GM12864 (cell line): ENCODE measurements at regions not wholly inside any gene's neighbourhood (a gene's known extent, or its start where the extent isn't known, plus 50 kb on each side); places are given as distances from the start of the nearest gene placed in this dataset.

Experiments
- DNase-seq: peaks from one replicate; pipeline ENCODE4 v3.0.0-alpha.2; 2011; ENCODE audit warnings: low read depth
- H3K4me3 ChIP-seq: 2 replicates; pipeline ENCODE4 v1.5.1; 2011; ENCODE audit warnings: mild to moderate bottlenecking, low read depth, low read length, control low read depth
- TF ChIP-seq, protein P1 (sequence below): IDR thresholded peaks from 2 replicates; pipeline ENCODE4 v1.5.1; 2011; ENCODE audit warnings: low read depth, mild to moderate bottlenecking, moderate library complexity, low read length, control low read depth, inconsistent platforms; ENCODE audit errors: missing control alignments

- H3K4me3 ChIP-seq: no peak overlapping the region
- TF ChIP-seq, protein P1, sequence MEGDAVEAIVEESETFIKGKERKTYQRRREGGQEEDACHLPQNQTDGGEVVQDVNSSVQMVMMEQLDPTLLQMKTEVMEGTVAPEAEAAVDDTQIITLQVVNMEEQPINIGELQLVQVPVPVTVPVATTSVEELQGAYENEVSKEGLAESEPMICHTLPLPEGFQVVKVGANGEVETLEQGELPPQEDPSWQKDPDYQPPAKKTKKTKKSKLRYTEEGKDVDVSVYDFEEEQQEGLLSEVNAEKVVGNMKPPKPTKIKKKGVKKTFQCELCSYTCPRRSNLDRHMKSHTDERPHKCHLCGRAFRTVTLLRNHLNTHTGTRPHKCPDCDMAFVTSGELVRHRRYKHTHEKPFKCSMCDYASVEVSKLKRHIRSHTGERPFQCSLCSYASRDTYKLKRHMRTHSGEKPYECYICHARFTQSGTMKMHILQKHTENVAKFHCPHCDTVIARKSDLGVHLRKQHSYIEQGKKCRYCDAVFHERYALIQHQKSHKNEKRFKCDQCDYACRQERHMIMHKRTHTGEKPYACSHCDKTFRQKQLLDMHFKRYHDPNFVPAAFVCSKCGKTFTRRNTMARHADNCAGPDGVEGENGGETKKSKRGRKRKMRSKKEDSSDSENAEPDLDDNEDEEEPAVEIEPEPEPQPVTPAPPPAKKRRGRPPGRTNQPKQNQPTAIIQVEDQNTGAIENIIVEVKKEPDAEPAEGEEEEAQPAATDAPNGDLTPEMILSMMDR: no peak
- no peak for DNase-seq
Observed at GRCh38 chr14:82345184-82345583, 811.5 kb upstream of the SEL1L start.

DNA sequence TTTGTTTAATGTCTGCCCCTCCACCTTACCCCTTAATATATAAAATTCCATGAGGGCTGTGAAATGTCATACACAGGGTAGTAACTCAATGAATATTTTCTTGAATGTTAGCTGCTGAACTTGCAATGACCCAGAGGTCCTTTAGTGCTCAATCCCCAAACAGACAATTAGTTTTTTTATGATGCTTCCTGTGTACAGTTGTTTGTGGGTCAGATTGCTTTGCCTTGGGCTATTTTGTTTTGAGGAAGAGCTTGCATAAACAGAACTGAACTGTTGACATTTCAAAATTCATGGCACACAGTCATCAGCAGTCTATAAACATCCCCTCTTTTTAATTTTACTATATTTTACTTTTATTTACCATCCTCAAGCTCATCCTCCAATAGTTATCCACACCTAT, 820.5 kb upstream of the SEL1L start:
- H3K4me3 ChIP-seq: no peak overlapping the region
- no peak for DNase-seq
- TF ChIP-seq, protein P1: no peak

GRCh38 chr14:82359201-82359600, 825.5 kb upstream of the SEL1L start:
- TF ChIP-seq, protein P1: no peak
- DNase-seq: no peak
- H3K4me3 ChIP-seq: no peak overlapping the region

- no peak overlapping the region for H3K4me3 ChIP-seq
- no peak for DNase-seq
- TF ChIP-seq, protein P1: no peak
Observed at GRCh38 chr14:82362452-82362851, 828.8 kb upstream of the SEL1L start.

DNA sequence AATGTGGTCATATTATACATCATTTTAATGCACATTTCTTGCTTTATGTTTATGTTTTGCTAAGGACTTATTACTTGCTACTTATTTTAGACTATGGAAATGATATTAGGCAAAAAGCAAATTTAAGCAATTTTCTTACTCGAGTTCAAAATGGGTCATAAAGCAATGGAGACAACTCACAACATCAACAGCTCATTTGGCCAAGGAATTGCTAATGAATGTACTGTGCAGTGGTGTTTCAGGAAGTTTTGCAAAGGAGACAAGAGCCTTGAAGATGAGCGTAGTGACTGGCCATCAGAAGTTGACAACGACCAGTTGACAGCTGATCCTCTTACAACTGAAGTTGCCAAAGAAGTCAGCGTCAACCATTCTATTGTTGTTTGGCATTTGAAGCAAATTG, 831.8 kb upstream of the SEL1L start:
- no peak for DNase-seq
- no peak overlapping the region for H3K4me3 ChIP-seq
- TF ChIP-seq, protein P1: no peak

DNA sequence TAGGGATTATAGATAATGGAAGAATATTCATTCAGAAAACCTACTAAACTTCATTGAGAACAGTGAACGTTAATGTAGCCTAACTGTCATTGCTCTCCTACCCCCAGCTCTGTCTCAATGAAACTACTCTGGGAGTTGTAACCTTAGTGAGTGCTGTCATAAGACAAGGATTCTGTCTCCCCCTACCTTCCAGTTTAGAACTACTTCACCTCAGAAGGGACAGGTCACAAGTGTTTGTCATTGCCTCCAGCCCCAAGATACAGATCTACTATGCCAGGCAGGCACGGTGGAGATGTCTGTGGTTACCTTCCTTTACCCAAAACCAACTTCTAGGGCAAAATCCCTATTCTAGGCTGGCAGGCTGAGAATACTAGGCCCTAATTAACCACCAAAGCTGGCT, 833.1 kb upstream of the SEL1L start:
- no peak overlapping the region for H3K4me3 ChIP-seq
- TF ChIP-seq, protein P1: no peak
- DNase-seq: no peak

DNA sequence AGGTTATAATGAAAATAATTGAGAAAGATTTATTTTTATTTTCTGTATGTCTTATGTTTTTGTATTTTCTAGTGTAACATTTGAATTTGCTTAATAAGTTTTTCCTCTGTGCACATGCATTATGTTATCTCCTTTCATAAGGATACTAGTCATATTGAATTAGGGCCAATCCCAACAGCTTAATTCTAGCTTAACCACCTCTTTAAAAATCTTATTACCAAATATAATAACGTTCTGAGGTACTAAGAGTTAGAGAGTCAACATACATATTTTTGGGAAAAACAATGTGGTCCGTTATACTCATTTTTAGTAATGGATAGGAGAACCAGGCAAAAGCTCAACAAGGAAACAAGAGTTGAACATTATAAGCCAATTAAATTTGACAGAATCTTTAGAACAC, 845.6 kb upstream of the SEL1L start:
- TF ChIP-seq, protein P1: no peak
- H3K4me3 ChIP-seq: no peak overlapping the region
- DNase-seq: no peak
